Brain microvascular endothelial cell (primary cell): ENCODE measurements at regions not wholly inside any gene's neighbourhood (a gene's known extent, or its start where the extent isn't known, plus 50 kb on each side); places are given as distances from the start of the nearest gene placed in this dataset.
A peak's percentile ranks its signal among the peaks of the same experiment; 100 is the strongest.

Experiments
- DNase-seq: peaks from one replicate; pipeline ENCODE4 v3.0.0-alpha.2; 2020
- H3K27ac ChIP-seq: fragments of 250-450 bp; sonication (Bioruptor Pico); 2 replicates; pipeline ENCODE4 v1.5.1; 2020; ENCODE audit warnings: mild to moderate bottlenecking, moderate library complexity
- H3K27me3 ChIP-seq: fragments of 250-450 bp; sonication (Bioruptor Pico); replicated peaks from 2 replicates; pipeline ENCODE4 v1.5.1; 2020; ENCODE audit warnings: mild to moderate bottlenecking
- H3K36me3 ChIP-seq: fragments of 250-450 bp; sonication (Bioruptor Pico); replicated peaks from 2 replicates; pipeline ENCODE4 v1.5.1; 2020; ENCODE audit warnings: mild to moderate bottlenecking
- H3K4me3 ChIP-seq: 2 replicates; pipeline ENCODE4 v1.5.1; 2011; ENCODE audit warnings: low read depth, mild to moderate bottlenecking, control low read depth, low read length, moderate library complexity
- in situ Hi-C: cut with HindIII; loops from 2 replicates; pipeline ENCODE4 v1.10.0; 2017; ENCODE audit warnings: low sequenced_read_pairs, low pct_ligation_motif_present
- TF ChIP-seq, protein P1 (sequence below): IDR thresholded peaks from 2 replicates; pipeline ENCODE4 v1.5.1; 2011; ENCODE audit warnings: low read depth, mild to moderate bottlenecking, moderate library complexity, low read length, control low read depth, inconsistent platforms; ENCODE audit errors: missing control alignments

DNA sequence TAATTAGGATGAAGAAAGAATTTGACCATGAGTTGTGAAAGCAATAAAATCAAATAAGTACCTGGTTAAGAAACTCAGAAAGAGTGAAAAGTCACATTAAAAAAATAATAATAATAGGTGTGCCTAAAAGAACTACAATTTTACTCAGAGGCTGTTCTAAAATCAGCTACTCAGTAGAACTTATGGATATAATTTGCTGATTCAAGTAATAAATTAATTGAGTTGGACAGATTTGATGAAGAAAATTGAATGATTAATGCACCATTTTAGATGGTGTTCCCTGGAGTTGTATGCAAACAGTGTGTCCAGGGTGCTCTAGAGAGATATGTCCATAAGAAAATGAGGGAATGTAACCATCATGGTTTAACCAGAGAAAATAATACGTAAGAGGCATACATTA is 2852.5 kb downstream of the PCDH9 start:
- no peak overlapping the region for H3K4me3 ChIP-seq
- H3K27ac ChIP-seq, result no peak overlapping the region
- TF ChIP-seq, protein P1, sequence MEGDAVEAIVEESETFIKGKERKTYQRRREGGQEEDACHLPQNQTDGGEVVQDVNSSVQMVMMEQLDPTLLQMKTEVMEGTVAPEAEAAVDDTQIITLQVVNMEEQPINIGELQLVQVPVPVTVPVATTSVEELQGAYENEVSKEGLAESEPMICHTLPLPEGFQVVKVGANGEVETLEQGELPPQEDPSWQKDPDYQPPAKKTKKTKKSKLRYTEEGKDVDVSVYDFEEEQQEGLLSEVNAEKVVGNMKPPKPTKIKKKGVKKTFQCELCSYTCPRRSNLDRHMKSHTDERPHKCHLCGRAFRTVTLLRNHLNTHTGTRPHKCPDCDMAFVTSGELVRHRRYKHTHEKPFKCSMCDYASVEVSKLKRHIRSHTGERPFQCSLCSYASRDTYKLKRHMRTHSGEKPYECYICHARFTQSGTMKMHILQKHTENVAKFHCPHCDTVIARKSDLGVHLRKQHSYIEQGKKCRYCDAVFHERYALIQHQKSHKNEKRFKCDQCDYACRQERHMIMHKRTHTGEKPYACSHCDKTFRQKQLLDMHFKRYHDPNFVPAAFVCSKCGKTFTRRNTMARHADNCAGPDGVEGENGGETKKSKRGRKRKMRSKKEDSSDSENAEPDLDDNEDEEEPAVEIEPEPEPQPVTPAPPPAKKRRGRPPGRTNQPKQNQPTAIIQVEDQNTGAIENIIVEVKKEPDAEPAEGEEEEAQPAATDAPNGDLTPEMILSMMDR, result no peak
- DNase-seq, result no peak
- H3K27me3 ChIP-seq, result no peaks in the 10 kb centered on the region
- H3K36me3 ChIP-seq, result no peaks in the 10 kb centered on the region
- in situ Hi-C loops, result no loop called here

GRCh38 chr13:64371461-64371860 is 2858.7 kb downstream of the PCDH9 start:
- H3K36me3 ChIP-seq, result no peaks in the 10 kb centered on the region
- DNase-seq, result no peak
- H3K4me3 ChIP-seq, result no peak overlapping the region
- no peaks in the 10 kb centered on the region for H3K27me3 ChIP-seq
- no peak overlapping the region for H3K27ac ChIP-seq
- TF ChIP-seq, protein P1, result no peak
- in situ Hi-C loops, result no loop called here

- TF ChIP-seq, protein P1, result no peak
- H3K4me3 ChIP-seq, result no peak overlapping the region
- no peaks in the 10 kb centered on the region for H3K36me3 ChIP-seq
- DNase-seq, result peak; percentile 7
- in situ Hi-C loops, result no loop called here
- H3K27ac ChIP-seq, result no peak overlapping the region
- H3K27me3 ChIP-seq, result no peaks in the 10 kb centered on the region
Measured at GRCh38 chr13:64371045-64371444, 2859.1 kb downstream of the PCDH9 start.

GRCh38 chr13:64369121-64369520 is 2861.0 kb downstream of the PCDH9 start:
- no peak for DNase-seq
- TF ChIP-seq, protein P1, result no peak
- Histone ChIP-seq H3K36me3 (no peaks in the 10 kb centered on the region), H3K4me3 (no peak overlapping the region), H3K27ac (no peak overlapping the region), H3K27me3 (no peaks in the 10 kb centered on the region)
- in situ Hi-C loops, result no loop called here

DNA sequence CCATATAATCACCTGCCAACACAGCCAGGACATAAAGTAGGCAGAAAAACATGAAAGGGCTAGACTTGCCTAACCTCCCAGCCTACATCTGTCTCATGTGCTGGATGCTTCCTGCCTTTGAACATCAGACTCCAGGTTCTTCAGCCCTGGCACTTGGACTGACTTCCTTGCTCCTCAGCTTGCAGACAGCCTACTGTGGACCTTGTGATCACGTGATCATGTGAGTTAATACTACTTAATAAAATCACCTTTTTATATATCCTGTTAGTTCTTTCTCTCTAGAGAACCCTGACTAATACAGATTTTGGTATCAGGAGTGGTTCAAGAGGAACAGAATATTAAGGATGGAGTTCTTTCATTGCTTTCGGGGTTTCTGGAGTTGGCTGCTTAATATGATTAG is 2867.6 kb downstream of the PCDH9 start:
- H3K27ac ChIP-seq, result no peak overlapping the region
- no peaks in the 10 kb centered on the region for H3K27me3 ChIP-seq
- in situ Hi-C loops, result no loop called here
- H3K36me3 ChIP-seq, result no peaks in the 10 kb centered on the region
- TF ChIP-seq, protein P1, result no peak
- H3K4me3 ChIP-seq, result no peak overlapping the region
- DNase-seq, result no peak

- no peak for DNase-seq
- H3K27ac ChIP-seq, result no peak overlapping the region
- H3K36me3 ChIP-seq, result no peaks in the 10 kb centered on the region
- no peak overlapping the region for H3K4me3 ChIP-seq
- in situ Hi-C loops, result no loop called here
- TF ChIP-seq, protein P1, result no peak
- no peaks in the 10 kb centered on the region for H3K27me3 ChIP-seq
Measured at GRCh38 chr13:64347664-64348063, 2882.5 kb downstream of the PCDH9 start.
